HL-60 (cell line): ENCODE measurements at regions not wholly inside any gene's neighbourhood (a gene's known extent, or its start where the extent isn't known, plus 50 kb on each side); places are given as distances from the start of the nearest gene placed in this dataset.

ENCODE experiments used
- SPI1 ChIP-seq: IDR thresholded peaks from 2 replicates; pipeline ENCODE4 v1.6.1; 2012; ENCODE audit warnings: low read depth, mild to moderate bottlenecking, borderline replicate concordance
- TF ChIP-seq, protein P1 (sequence below): IDR thresholded peaks from one replicate; pipeline ENCODE4 v1.5.1; 2011; ENCODE audit warnings: low read length, control low read depth, inconsistent platforms; ENCODE audit not compliant: insufficient read depth
- TF ChIP-seq, protein P2 (sequence below): IDR thresholded peaks from 2 replicates; pipeline ENCODE4 v1.6.1; 2012; ENCODE audit warnings: low read depth; ENCODE audit not compliant: insufficient replicate concordance

DNA sequence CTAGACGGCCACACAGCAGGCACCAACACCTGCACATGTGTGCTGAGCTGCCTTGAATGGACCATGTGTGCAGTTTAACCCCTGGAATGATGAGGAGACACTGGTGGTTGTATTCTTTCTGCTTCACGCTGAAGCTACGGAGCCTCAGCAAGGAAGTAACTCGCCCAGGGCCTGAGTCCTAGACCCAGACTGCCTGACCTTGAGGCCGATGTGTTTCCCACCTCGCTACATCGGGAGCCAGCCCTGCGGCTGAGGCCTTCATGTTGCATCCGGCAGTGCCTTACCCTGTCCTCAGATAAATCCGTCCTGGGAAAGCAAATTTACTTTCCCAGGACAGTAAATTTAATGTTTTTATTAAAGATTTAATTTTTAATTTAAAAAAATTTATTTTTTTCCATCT is 110.0 kb upstream of the MTHFD1L start:
- TF ChIP-seq, protein P1, sequence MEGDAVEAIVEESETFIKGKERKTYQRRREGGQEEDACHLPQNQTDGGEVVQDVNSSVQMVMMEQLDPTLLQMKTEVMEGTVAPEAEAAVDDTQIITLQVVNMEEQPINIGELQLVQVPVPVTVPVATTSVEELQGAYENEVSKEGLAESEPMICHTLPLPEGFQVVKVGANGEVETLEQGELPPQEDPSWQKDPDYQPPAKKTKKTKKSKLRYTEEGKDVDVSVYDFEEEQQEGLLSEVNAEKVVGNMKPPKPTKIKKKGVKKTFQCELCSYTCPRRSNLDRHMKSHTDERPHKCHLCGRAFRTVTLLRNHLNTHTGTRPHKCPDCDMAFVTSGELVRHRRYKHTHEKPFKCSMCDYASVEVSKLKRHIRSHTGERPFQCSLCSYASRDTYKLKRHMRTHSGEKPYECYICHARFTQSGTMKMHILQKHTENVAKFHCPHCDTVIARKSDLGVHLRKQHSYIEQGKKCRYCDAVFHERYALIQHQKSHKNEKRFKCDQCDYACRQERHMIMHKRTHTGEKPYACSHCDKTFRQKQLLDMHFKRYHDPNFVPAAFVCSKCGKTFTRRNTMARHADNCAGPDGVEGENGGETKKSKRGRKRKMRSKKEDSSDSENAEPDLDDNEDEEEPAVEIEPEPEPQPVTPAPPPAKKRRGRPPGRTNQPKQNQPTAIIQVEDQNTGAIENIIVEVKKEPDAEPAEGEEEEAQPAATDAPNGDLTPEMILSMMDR = no peak
- TF ChIP-seq, protein P2, sequence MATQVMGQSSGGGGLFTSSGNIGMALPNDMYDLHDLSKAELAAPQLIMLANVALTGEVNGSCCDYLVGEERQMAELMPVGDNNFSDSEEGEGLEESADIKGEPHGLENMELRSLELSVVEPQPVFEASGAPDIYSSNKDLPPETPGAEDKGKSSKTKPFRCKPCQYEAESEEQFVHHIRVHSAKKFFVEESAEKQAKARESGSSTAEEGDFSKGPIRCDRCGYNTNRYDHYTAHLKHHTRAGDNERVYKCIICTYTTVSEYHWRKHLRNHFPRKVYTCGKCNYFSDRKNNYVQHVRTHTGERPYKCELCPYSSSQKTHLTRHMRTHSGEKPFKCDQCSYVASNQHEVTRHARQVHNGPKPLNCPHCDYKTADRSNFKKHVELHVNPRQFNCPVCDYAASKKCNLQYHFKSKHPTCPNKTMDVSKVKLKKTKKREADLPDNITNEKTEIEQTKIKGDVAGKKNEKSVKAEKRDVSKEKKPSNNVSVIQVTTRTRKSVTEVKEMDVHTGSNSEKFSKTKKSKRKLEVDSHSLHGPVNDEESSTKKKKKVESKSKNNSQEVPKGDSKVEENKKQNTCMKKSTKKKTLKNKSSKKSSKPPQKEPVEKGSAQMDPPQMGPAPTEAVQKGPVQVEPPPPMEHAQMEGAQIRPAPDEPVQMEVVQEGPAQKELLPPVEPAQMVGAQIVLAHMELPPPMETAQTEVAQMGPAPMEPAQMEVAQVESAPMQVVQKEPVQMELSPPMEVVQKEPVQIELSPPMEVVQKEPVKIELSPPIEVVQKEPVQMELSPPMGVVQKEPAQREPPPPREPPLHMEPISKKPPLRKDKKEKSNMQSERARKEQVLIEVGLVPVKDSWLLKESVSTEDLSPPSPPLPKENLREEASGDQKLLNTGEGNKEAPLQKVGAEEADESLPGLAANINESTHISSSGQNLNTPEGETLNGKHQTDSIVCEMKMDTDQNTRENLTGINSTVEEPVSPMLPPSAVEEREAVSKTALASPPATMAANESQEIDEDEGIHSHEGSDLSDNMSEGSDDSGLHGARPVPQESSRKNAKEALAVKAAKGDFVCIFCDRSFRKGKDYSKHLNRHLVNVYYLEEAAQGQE = no peak
- no peak for TF ChIP-seq SPI1
